ENCODE measurements at regions not wholly inside any gene's neighbourhood (a gene's known extent, or its start where the extent isn't known, plus 50 kb on each side); places are given as distances from the start of the nearest gene placed in this dataset.

DNA sequence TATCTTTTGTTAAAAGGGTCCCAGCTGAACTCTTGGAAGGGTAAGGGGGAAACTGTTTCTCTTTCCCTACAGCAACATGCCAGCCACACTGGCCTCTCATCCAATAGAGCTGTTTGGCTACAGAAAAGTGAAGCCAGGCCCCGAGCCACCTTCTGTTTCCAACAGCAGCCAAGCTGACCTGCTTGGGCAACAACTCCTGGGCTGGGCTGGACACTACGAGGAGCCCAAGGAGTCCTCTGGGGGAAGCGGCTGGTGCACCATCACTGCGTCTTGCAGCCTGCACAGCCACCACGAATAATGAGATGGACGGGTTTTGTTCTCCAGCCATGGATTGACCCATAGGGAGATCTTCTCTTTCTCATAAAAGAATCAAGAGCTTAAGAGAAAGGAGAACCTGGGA is 624.9 kb downstream of the NPHP4 start:
- H3K4me3 ChIP-seq (ENCODE audit: control insufficient read depth, low read depth, low read length): no peak overlapping the region
- TF ChIP-seq, protein P1, sequence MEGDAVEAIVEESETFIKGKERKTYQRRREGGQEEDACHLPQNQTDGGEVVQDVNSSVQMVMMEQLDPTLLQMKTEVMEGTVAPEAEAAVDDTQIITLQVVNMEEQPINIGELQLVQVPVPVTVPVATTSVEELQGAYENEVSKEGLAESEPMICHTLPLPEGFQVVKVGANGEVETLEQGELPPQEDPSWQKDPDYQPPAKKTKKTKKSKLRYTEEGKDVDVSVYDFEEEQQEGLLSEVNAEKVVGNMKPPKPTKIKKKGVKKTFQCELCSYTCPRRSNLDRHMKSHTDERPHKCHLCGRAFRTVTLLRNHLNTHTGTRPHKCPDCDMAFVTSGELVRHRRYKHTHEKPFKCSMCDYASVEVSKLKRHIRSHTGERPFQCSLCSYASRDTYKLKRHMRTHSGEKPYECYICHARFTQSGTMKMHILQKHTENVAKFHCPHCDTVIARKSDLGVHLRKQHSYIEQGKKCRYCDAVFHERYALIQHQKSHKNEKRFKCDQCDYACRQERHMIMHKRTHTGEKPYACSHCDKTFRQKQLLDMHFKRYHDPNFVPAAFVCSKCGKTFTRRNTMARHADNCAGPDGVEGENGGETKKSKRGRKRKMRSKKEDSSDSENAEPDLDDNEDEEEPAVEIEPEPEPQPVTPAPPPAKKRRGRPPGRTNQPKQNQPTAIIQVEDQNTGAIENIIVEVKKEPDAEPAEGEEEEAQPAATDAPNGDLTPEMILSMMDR (IDR thresholded peaks at IDR 0.05; ENCODE audit: control insufficient read depth, insufficient read depth, low read depth, low read length, missing control alignments): no peak
- DNase-seq (ENCODE audit: low read depth): no peak

DNA sequence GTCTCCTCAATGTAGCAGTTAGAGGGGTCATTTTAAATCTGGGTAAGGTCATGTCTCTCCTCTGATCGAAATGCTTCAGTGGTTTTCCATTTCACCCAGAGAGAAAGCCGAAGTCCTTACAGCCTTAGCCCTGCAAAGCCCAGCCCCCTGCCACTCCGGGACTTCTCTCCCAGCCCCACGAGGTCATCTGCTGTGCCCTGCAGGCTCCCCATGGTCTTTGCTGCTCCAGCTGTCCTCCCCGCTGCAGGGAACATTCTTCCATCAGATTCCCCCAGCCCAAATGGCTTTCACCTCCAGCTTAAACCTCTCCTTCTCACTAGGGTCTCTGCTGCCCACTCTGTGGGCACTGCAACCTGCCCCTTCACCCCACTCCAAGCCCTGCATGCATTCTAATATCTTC is 626.5 kb downstream of the NPHP4 start:
- no peak for DNase-seq (ENCODE audit: low read depth)
- TF ChIP-seq, protein P1 (IDR thresholded peaks at IDR 0.05; ENCODE audit: control insufficient read depth, insufficient read depth, low read depth, low read length, missing control alignments): no peak
- no peak overlapping the region for H3K4me3 ChIP-seq (ENCODE audit: control insufficient read depth, low read depth, low read length)

DNA sequence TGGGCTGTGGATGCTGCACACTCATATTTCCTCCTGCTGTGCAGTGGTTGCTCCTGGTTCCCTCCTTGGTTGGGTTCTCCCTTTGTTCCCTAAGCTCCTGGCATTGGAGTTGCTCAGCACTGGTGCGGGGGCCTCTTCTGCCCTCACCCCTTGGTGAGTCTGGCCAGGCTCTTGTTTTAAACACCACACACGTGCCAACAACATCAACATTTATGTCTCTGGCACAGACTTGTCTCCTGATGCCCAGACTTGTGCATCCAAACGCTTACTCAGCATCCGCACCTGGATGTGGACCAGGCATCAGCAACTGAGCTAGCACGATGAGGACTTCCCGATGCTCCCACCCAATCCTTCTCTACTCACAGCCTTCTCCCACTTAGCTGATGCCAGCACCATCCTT is 627.6 kb downstream of the NPHP4 start:
- TF ChIP-seq, protein P1 (IDR thresholded peaks at IDR 0.05; ENCODE audit: control insufficient read depth, insufficient read depth, low read depth, low read length, missing control alignments): no peak
- H3K4me3 ChIP-seq (ENCODE audit: control insufficient read depth, low read depth, low read length): no peak overlapping the region
- DNase-seq (ENCODE audit: low read depth): no peak

GRCh38 chr1:5354681-5355080 is 637.5 kb downstream of the NPHP4 start:
- no peak overlapping the region for H3K4me3 ChIP-seq (ENCODE audit: control insufficient read depth, low read depth, low read length)
- TF ChIP-seq, protein P1 (IDR thresholded peaks at IDR 0.05; ENCODE audit: control insufficient read depth, insufficient read depth, low read depth, low read length, missing control alignments): no peak
- DNase-seq (ENCODE audit: low read depth): no peak

DNA sequence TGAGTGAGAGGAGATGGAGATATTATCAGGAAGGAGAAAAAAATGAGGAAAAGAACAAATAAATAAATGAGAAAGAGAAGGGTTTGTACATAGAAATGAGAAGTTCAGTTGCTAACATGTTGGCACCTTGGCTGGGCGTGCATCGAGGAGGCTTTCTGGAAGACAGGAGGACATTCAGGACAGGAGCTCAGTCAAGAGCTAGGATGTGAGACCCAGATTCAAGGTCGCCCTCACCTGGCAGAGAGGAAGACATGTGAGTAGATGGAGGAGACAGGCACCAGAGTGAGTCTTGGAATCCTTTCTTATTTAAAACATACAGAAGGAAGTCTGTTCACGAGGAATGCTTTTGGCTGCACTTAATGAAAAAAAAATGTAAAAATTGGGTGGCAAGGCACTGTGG is 640.9 kb downstream of the NPHP4 start:
- H3K4me3 ChIP-seq (ENCODE audit: control insufficient read depth, low read depth, low read length): no peak overlapping the region
- no peak for DNase-seq (ENCODE audit: low read depth)
- TF ChIP-seq, protein P1 (IDR thresholded peaks at IDR 0.05; ENCODE audit: control insufficient read depth, insufficient read depth, low read depth, low read length, missing control alignments): no peak

GRCh38 chr1:5349526-5349925 is 642.7 kb downstream of the NPHP4 start:
- TF ChIP-seq, protein P1 (IDR thresholded peaks at IDR 0.05; ENCODE audit: control insufficient read depth, insufficient read depth, low read depth, low read length, missing control alignments): no peak
- H3K4me3 ChIP-seq (ENCODE audit: control insufficient read depth, low read depth, low read length): no peak overlapping the region
- no peak for DNase-seq (ENCODE audit: low read depth)
